ENCODE measurements at regions not wholly inside any gene's neighbourhood (a gene's known extent, or its start where the extent isn't known, plus 50 kb on each side); places are given as distances from the start of the nearest gene placed in this dataset.

GRCh38 chr6:137787016-137787415, 80.0 kb upstream of the TNFAIP3 start:
- H3K4me3 ChIP-seq (ENCODE audit: low read length): no peak overlapping the region
- DNase-seq (ENCODE audit: low read depth): no peak
- TF ChIP-seq CTCF (conservative IDR thresholded peaks at IDR 0.05; ENCODE audit: low read depth, low read length): no peak

GRCh38 chr6:137788248-137788647, 78.8 kb upstream of the TNFAIP3 start:
- no peak for DNase-seq (ENCODE audit: low read depth)
- TF ChIP-seq CTCF (conservative IDR thresholded peaks at IDR 0.05; ENCODE audit: low read depth, low read length): no peak
- no peak overlapping the region for H3K4me3 ChIP-seq (ENCODE audit: low read length)

- H3K4me3 ChIP-seq (ENCODE audit: low read length): no peak overlapping the region
- no peak for TF ChIP-seq CTCF (conservative IDR thresholded peaks at IDR 0.05; ENCODE audit: low read depth, low read length)
- no peak for DNase-seq (ENCODE audit: low read depth)
Measured at GRCh38 chr6:137791281-137792159, 75.5 kb upstream of the TNFAIP3 start.

- no peak for TF ChIP-seq CTCF (conservative IDR thresholded peaks at IDR 0.05; ENCODE audit: low read depth, low read length)
- no peak for DNase-seq (ENCODE audit: low read depth)
- no peak overlapping the region for H3K4me3 ChIP-seq (ENCODE audit: low read length)
Measured at GRCh38 chr6:137792160-137793033, 74.7 kb upstream of the TNFAIP3 start.

- no peak overlapping the region for H3K4me3 ChIP-seq (ENCODE audit: low read length)
- no peak for DNase-seq (ENCODE audit: low read depth)
- no peak for TF ChIP-seq CTCF (conservative IDR thresholded peaks at IDR 0.05; ENCODE audit: low read depth, low read length)
Measured at GRCh38 chr6:137793805-137794515, 73.1 kb upstream of the TNFAIP3 start.

GRCh38 chr6:137794516-137795201, 72.4 kb upstream of the TNFAIP3 start:
- no peak overlapping the region for H3K4me3 ChIP-seq (ENCODE audit: low read length)
- TF ChIP-seq CTCF (conservative IDR thresholded peaks at IDR 0.05; ENCODE audit: low read depth, low read length): no peak
- DNase-seq (ENCODE audit: low read depth): no peak

Measured in retinal pigment epithelial cell (primary cell).